ENCODE measurements at regions not wholly inside any gene's neighbourhood (a gene's known extent, or its start where the extent isn't known, plus 50 kb on each side); places are given as distances from the start of the nearest gene placed in this dataset.
A peak's percentile ranks its signal among the peaks of the same experiment; 100 is the strongest.

DNA sequence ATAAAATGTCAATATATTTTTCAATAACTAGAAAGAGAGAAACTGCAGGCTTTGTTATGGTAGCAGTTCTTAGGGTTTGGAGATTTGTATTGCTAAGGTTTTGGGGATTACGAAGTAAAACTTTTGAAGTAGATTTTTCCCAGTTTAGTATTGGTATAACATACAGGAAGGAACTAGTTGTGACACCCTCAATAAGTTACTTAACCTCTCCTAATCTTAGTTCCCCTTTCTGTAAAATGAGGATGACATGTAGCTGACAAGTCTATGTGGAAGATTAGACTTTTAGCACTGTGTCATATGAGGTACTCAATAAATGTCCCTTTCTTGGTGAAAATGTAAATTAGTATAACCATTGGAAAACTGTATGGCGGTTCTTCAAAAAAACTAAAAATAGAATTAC, 73.4 kb upstream of the ATG10 start:
- POLR2A ChIA-PET = no interaction called here
- WGBS (ENCODE audit: insufficient coverage, insufficient replicate concordance, low lambda C conversion rate, missing lambda C conversion rate) = 45% methylated on average over 2 of the region's 2 CpGs

More for the DNA sequence above, 73.4 kb upstream of the ATG10 start:
- DNase-seq (ENCODE audit: low read depth, low spot score) (no peak), ATAC-seq (peak; percentile 81), FAIRE-seq (no peak)
- H3K9me3 ChIP-seq (replicated peaks; ENCODE audit: control insufficient read depth, insufficient read depth, low read length) = no peaks in the 10 kb centered on the region; the same call in 1 of the 3 replicates
- no peak overlapping the region for H3K4me3 ChIP-seq
- in situ Hi-C loops (cut with MboI) = no loop called here
- H4K20me1 ChIP-seq (ENCODE audit: control insufficient read depth, insufficient read depth) = no peaks in the 10 kb centered on the region
- H3K27me3 ChIP-seq (replicated peaks in 1 of 2; ENCODE audit: control insufficient read depth in 2 of 2, insufficient read depth in 2 of 2, low read length in 1 of 2) = no peaks in the 10 kb centered on the region
- H3K9ac ChIP-seq (ENCODE audit: control insufficient read depth, insufficient read depth, low read length) = no peak overlapping the region
- no peak overlapping the region for H3K4me2 ChIP-seq (ENCODE audit: control insufficient read depth, insufficient read depth)
- ChIA-PET CTCF (no interaction called here), RAD21 (ENCODE audit: unreplicated experiment) (no interaction called here), SMC1A (ENCODE audit: uncharacterized antibody, unreplicated experiment) (no interaction called here)
- H3K27ac ChIP-seq (ENCODE audit: control insufficient read depth, insufficient read depth) = no peak overlapping the region
- intact Hi-C loops (cut with micrococcal nuclease; ENCODE audit: unreplicated experiment) = no loop called here
- H3K4me1 ChIP-seq (ENCODE audit: control insufficient read depth, insufficient read depth, low read length) = no peaks in the 10 kb centered on the region
- no peak overlapping the region for H2AFZ ChIP-seq (ENCODE audit: control insufficient read depth, low read depth, low read length)
- no peaks in the 10 kb centered on the region for H3K79me2 ChIP-seq (ENCODE audit: control insufficient read depth, insufficient read depth, low read length)
- BruUV-seq (replicated peaks) = no TSS peak
- no peaks in the 10 kb centered on the region for H3K36me3 ChIP-seq (ENCODE audit: control insufficient read depth in 2 of 2, insufficient read depth in 2 of 2, low read length in 1 of 2)
- TF ChIP-seq MYC (IDR thresholded peaks at IDR 0.05; ENCODE audit: insufficient read depth, insufficient read length, insufficient replicate concordance, low read length, severe bottlenecking) = no peak
- no peak for TF ChIP-seq ZSCAN29 (IDR thresholded peaks at IDR 0.05)
- TF ChIP-seq, protein P1, sequence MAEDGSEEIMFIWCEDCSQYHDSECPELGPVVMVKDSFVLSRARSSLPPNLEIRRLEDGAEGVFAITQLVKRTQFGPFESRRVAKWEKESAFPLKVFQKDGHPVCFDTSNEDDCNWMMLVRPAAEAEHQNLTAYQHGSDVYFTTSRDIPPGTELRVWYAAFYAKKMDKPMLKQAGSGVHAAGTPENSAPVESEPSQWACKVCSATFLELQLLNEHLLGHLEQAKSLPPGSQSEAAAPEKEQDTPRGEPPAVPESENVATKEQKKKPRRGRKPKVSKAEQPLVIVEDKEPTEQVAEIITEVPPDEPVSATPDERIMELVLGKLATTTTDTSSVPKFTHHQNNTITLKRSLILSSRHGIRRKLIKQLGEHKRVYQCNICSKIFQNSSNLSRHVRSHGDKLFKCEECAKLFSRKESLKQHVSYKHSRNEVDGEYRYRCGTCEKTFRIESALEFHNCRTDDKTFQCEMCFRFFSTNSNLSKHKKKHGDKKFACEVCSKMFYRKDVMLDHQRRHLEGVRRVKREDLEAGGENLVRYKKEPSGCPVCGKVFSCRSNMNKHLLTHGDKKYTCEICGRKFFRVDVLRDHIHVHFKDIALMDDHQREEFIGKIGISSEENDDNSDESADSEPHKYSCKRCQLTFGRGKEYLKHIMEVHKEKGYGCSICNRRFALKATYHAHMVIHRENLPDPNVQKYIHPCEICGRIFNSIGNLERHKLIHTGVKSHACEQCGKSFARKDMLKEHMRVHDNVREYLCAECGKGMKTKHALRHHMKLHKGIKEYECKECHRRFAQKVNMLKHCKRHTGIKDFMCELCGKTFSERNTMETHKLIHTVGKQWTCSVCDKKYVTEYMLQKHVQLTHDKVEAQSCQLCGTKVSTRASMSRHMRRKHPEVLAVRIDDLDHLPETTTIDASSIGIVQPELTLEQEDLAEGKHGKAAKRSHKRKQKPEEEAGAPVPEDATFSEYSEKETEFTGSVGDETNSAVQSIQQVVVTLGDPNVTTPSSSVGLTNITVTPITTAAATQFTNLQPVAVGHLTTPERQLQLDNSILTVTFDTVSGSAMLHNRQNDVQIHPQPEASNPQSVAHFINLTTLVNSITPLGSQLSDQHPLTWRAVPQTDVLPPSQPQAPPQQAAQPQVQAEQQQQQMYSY (CRISPR knock-in tag; IDR thresholded peaks at IDR 0.05) = no peak
- no peak for TF ChIP-seq SP1 (IDR thresholded peaks at IDR 0.05; ENCODE audit: low read depth, low read length)
- TF ChIP-seq SREBF1 (IDR thresholded peaks at IDR 0.05; ENCODE audit: low read length) = no peak
- no peak for TF ChIP-seq FOXK2 (IDR thresholded peaks at IDR 0.05)
- TF ChIP-seq ZNF207 (IDR thresholded peaks at IDR 0.05; ENCODE audit: borderline replicate concordance) = no peak
- TF ChIP-seq, protein P2, sequence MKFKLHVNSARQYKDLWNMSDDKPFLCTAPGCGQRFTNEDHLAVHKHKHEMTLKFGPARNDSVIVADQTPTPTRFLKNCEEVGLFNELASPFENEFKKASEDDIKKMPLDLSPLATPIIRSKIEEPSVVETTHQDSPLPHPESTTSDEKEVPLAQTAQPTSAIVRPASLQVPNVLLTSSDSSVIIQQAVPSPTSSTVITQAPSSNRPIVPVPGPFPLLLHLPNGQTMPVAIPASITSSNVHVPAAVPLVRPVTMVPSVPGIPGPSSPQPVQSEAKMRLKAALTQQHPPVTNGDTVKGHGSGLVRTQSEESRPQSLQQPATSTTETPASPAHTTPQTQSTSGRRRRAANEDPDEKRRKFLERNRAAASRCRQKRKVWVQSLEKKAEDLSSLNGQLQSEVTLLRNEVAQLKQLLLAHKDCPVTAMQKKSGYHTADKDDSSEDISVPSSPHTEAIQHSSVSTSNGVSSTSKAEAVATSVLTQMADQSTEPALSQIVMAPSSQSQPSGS (IDR thresholded peaks at IDR 0.05; ENCODE audit: low read length) = no peak
- TF ChIP-seq WRNIP1 (IDR thresholded peaks at IDR 0.05; ENCODE audit: borderline replicate concordance, low read depth, low read length) = no peak
- TF ChIP-seq TBL1XR1 (IDR thresholded peaks at IDR 0.05; ENCODE audit: low read depth, low read length) = no peak
- TF ChIP-seq, protein P3, sequence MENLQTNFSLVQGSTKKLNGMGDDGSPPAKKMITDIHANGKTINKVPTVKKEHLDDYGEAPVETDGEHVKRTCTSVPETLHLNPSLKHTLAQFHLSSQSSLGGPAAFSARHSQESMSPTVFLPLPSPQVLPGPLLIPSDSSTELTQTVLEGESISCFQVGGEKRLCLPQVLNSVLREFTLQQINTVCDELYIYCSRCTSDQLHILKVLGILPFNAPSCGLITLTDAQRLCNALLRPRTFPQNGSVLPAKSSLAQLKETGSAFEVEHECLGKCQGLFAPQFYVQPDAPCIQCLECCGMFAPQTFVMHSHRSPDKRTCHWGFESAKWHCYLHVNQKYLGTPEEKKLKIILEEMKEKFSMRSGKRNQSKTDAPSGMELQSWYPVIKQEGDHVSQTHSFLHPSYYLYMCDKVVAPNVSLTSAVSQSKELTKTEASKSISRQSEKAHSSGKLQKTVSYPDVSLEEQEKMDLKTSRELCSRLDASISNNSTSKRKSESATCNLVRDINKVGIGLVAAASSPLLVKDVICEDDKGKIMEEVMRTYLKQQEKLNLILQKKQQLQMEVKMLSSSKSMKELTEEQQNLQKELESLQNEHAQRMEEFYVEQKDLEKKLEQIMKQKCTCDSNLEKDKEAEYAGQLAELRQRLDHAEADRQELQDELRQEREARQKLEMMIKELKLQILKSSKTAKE (IDR thresholded peaks at IDR 0.05; ENCODE audit: low read depth, poor library complexity, severe bottlenecking) = no peak
- TF ChIP-seq SUZ12 (IDR thresholded peaks at IDR 0.05; ENCODE audit: unreplicated experiment) = no peak
- TF ChIP-seq BACH1 (IDR thresholded peaks at IDR 0.05; ENCODE audit: borderline replicate concordance) = no peak
- no peak for TF ChIP-seq MEF2A (IDR thresholded peaks at IDR 0.05; ENCODE audit: insufficient read depth, low read depth, low read length)
- no peak for TF ChIP-seq ETV6 (conservative IDR thresholded peaks at IDR 0.05 in 1 of 2, IDR thresholded peaks at IDR 0.05 in 1 of 2; ENCODE audit: borderline replicate concordance in 1 of 2, low read depth in 1 of 2)
- TF ChIP-seq SIN3A (IDR thresholded peaks at IDR 0.05; ENCODE audit: low read depth, low read length) = no peak
- no peak for TF ChIP-seq NFYA (IDR thresholded peaks at IDR 0.05; ENCODE audit: borderline replicate concordance, low read depth, low read length)

Data from GM12878 (cell line).